Trophoblast cell (in vitro differentiated cells and primary cell): ENCODE measurements at regions not wholly inside any gene's neighbourhood (a gene's known extent, or its start where the extent isn't known, plus 50 kb on each side); places are given as distances from the start of the nearest gene placed in this dataset.

Experiments used
- DNase-seq, 2 donors: peaks; one replicate each; pipeline ENCODE4 v3.0.0-alpha.2; 2016
- H2AFZ ChIP-seq: 2 replicates; pipeline ENCODE4 v1.6.1; 2013; ENCODE audit warnings: low read length, moderate library complexity, mild to moderate bottlenecking; ENCODE audit not compliant: insufficient read depth, poor library complexity
- H2AK5ac ChIP-seq: 2 replicates; pipeline ENCODE4 v1.6.1; 2013; ENCODE audit warnings: mild to moderate bottlenecking, low read length
- H2BK120ac ChIP-seq: 2 replicates; pipeline ENCODE4 v1.6.1; 2013; ENCODE audit warnings: low read length, mild to moderate bottlenecking, moderate library complexity; ENCODE audit not compliant: insufficient read depth, poor library complexity
- H2BK12ac ChIP-seq: 2 replicates; pipeline ENCODE4 v1.6.1; 2013; ENCODE audit warnings: mild to moderate bottlenecking, low read length, moderate library complexity
- H2BK5ac ChIP-seq: 2 replicates; pipeline ENCODE4 v1.6.1; 2013; ENCODE audit warnings: low read length, low read depth, moderate library complexity, mild to moderate bottlenecking; ENCODE audit not compliant: poor library complexity
- H3K14ac ChIP-seq: 2 replicates; pipeline ENCODE4 v1.6.1; 2013; ENCODE audit warnings: mild to moderate bottlenecking, low read length
- H3K18ac ChIP-seq: 2 replicates; pipeline ENCODE4 v1.6.1; 2013; ENCODE audit warnings: mild to moderate bottlenecking, low read length
- H3K23ac ChIP-seq: 2 replicates; pipeline ENCODE4 v1.6.1; 2013; ENCODE audit warnings: low read length
- H3K27ac ChIP-seq: 2 replicates; pipeline ENCODE4 v1.5.1; 2013; ENCODE audit warnings: low read depth, mild to moderate bottlenecking, inconsistent platforms, low read length, moderate library complexity
- H3K27me3 ChIP-seq: 2 replicates; pipeline ENCODE4 v1.6.1; 2013; ENCODE audit warnings: inconsistent platforms, mild to moderate bottlenecking, low read length, moderate library complexity; ENCODE audit not compliant: insufficient read depth
- H3K36me3 ChIP-seq, 2 experiments: 1 replicate in 1 of 2; 2 replicates in 1 of 2; pipeline ENCODE4 v1.6.1; 2013; ENCODE audit warnings: low read length in 2 of 2, mild to moderate bottlenecking in 2 of 2, moderate library complexity in 1 of 2; ENCODE audit not compliant: insufficient read depth in 2 of 2, control insufficient read depth in 1 of 2
- H3K4ac ChIP-seq: 2 replicates; pipeline ENCODE4 v1.6.1; 2013; ENCODE audit warnings: low read depth, mild to moderate bottlenecking, low read length, moderate library complexity
- H3K4me1 ChIP-seq, 2 experiments: 1 replicate in 1 of 2; 2 replicates in 1 of 2; pipeline ENCODE4 v1.6.1; 2013; ENCODE audit warnings: low read length in 2 of 2, mild to moderate bottlenecking in 2 of 2, moderate library complexity in 1 of 2; ENCODE audit not compliant: insufficient read depth in 2 of 2, control insufficient read depth in 1 of 2
- H3K4me2 ChIP-seq: 2 replicates; pipeline ENCODE4 v1.6.1; 2013; ENCODE audit warnings: inconsistent platforms, mild to moderate bottlenecking, low read length, moderate library complexity
- H3K4me3 ChIP-seq: 2 replicates; pipeline ENCODE4 v1.5.1; 2013; ENCODE audit warnings: mild to moderate bottlenecking, low read depth, low read length, inconsistent platforms
- H3K79me1 ChIP-seq: one replicate; pipeline ENCODE4 v1.6.1; 2013; ENCODE audit warnings: low read length
- H3K79me2 ChIP-seq: 2 replicates; pipeline ENCODE4 v1.6.1; 2013; ENCODE audit warnings: low read length, mild to moderate bottlenecking; ENCODE audit not compliant: control insufficient read depth, insufficient read depth, poor library complexity
- H3K9ac ChIP-seq: 2 replicates; pipeline ENCODE4 v1.6.1; 2013; ENCODE audit warnings: mild to moderate bottlenecking, low read length
- H3K9me3 ChIP-seq: 2 replicates; pipeline ENCODE4 v1.6.1; 2013; ENCODE audit warnings: low read depth, mild to moderate bottlenecking, control low read depth, inconsistent platforms, low read length; ENCODE audit not compliant: insufficient read depth
- H4K12ac ChIP-seq: 2 replicates; pipeline ENCODE4 v1.6.1; 2013; ENCODE audit warnings: low read depth, mild to moderate bottlenecking, low read length, moderate library complexity
- H4K8ac ChIP-seq: 2 replicates; pipeline ENCODE4 v1.6.1; 2013; ENCODE audit warnings: low read depth, mild to moderate bottlenecking, low read length, moderate library complexity
- H4K91ac ChIP-seq: one replicate; pipeline ENCODE4 v1.6.1; 2013; ENCODE audit warnings: low read depth, mild to moderate bottlenecking, low read length, moderate library complexity
- WGBS: extraction: QIAGEN DNeasy Blood & Tissue Kit; methylation state at CpG from one replicate; pipeline ENCODE4 v1.1.7; 2013; ENCODE audit warnings: missing lambda C conversion rate; ENCODE audit not compliant: insufficient read length, insufficient coverage; ENCODE audit errors: extremely low coverage; 5-methylcytosine and 5-hydroxymethylcytosine counted together

- no peaks in the 10 kb centered on the region for H3K79me2 ChIP-seq
- H3K18ac ChIP-seq: no peak overlapping the region
- no peak overlapping the region for H3K27ac ChIP-seq
- H3K14ac ChIP-seq: no peak overlapping the region
- no peak overlapping the region for H2AFZ ChIP-seq
- H3K9ac ChIP-seq: no peak overlapping the region
- H2BK120ac ChIP-seq: no peak overlapping the region
- H3K4me1 ChIP-seq: no peaks in the 10 kb centered on the region
- H2BK5ac ChIP-seq: no peak overlapping the region
- no peak overlapping the region for H3K4me3 ChIP-seq
- no CpG with 5 or more reads among the region's 2 CpGs for WGBS
- H3K4ac ChIP-seq: no peak overlapping the region
- DNase-seq: no peak
- no peak overlapping the region for H2AK5ac ChIP-seq
- H3K9me3 ChIP-seq: no peaks in the 10 kb centered on the region
- H4K12ac ChIP-seq: no peak overlapping the region
- H4K8ac ChIP-seq: no peak overlapping the region
- H3K23ac ChIP-seq: no peak overlapping the region
- H3K79me1 ChIP-seq: no peaks in the 10 kb centered on the region
- no peak overlapping the region for H3K4me2 ChIP-seq
- H4K91ac ChIP-seq: no peak overlapping the region
- H2BK12ac ChIP-seq: no peak overlapping the region
- H3K36me3 ChIP-seq: no peaks in the 10 kb centered on the region
- no peaks in the 10 kb centered on the region for H3K27me3 ChIP-seq
Measured at GRCh38 chr2:59538398-59538911, 1015.0 kb downstream of the BCL11A start.

GRCh38 chr2:59532808-59533207 lies 1020.6 kb downstream of the BCL11A start:
- Histone ChIP-seq H3K18ac (no peak overlapping the region), H2AK5ac (no peak overlapping the region), H2BK12ac (no peak overlapping the region), H3K36me3 (no peaks in the 10 kb centered on the region), H3K27ac (no peak overlapping the region), H4K8ac (no peak overlapping the region), H3K4me2 (no peak overlapping the region), H3K14ac (no peak overlapping the region), H3K9ac (no peak overlapping the region), H2BK5ac (no peak overlapping the region), H3K4me1 (no peaks in the 10 kb centered on the region), H2AFZ (no peak overlapping the region), H3K9me3 (no peaks in the 10 kb centered on the region), H3K23ac (no peak overlapping the region), H3K4me3 (no peak overlapping the region), H3K79me1 (no peaks in the 10 kb centered on the region), H3K4ac (no peak overlapping the region), H4K91ac (no peak overlapping the region), H4K12ac (no peak overlapping the region), H3K27me3 (no peaks in the 10 kb centered on the region), H3K79me2 (no peaks in the 10 kb centered on the region), H2BK120ac (no peak overlapping the region)
- WGBS: no CpG with 5 or more reads among the region's 3 CpGs
- DNase-seq: no peak

- Histone ChIP-seq H3K4ac (no peak overlapping the region), H2BK5ac (no peak overlapping the region), H4K8ac (no peak overlapping the region), H3K27ac (no peak overlapping the region), H3K4me2 (no peak overlapping the region), H4K91ac (no peak overlapping the region), H3K27me3 (no peaks in the 10 kb centered on the region), H3K4me1 (no peaks in the 10 kb centered on the region), H2BK12ac (no peak overlapping the region), H3K9me3 (no peaks in the 10 kb centered on the region), H4K12ac (no peak overlapping the region), H3K23ac (no peak overlapping the region), H3K9ac (no peak overlapping the region), H3K4me3 (no peak overlapping the region), H3K18ac (no peak overlapping the region), H2AFZ (no peak overlapping the region), H3K79me1 (no peaks in the 10 kb centered on the region), H3K14ac (no peak overlapping the region), H2AK5ac (no peak overlapping the region), H3K36me3 (no peaks in the 10 kb centered on the region), H2BK120ac (no peak overlapping the region), H3K79me2 (no peaks in the 10 kb centered on the region)
- no CpG with 5 or more reads among the region's 1 CpG for WGBS
- DNase-seq: no peak
Measured at GRCh38 chr2:59530258-59530657, 1023.2 kb downstream of the BCL11A start.

GRCh38 chr2:59529726-59530125 lies 1023.7 kb downstream of the BCL11A start:
- H3K36me3 ChIP-seq: no peaks in the 10 kb centered on the region
- H2BK5ac ChIP-seq: no peak overlapping the region
- no peak overlapping the region for H4K91ac ChIP-seq
- H3K4me3 ChIP-seq: no peak overlapping the region
- no peaks in the 10 kb centered on the region for H3K9me3 ChIP-seq
- no peak overlapping the region for H4K12ac ChIP-seq
- H3K9ac ChIP-seq: no peak overlapping the region
- no peak overlapping the region for H3K23ac ChIP-seq
- H3K4me1 ChIP-seq: no peaks in the 10 kb centered on the region
- H2AFZ ChIP-seq: no peak overlapping the region
- no peak overlapping the region for H4K8ac ChIP-seq
- no peak for DNase-seq
- no peak overlapping the region for H3K4me2 ChIP-seq
- no peak overlapping the region for H3K4ac ChIP-seq
- no peaks in the 10 kb centered on the region for H3K79me1 ChIP-seq
- H3K14ac ChIP-seq: no peak overlapping the region
- H3K27me3 ChIP-seq: no peaks in the 10 kb centered on the region
- no peaks in the 10 kb centered on the region for H3K79me2 ChIP-seq
- H3K27ac ChIP-seq: no peak overlapping the region
- WGBS: no CpG with 5 or more reads among the region's 7 CpGs
- H2BK120ac ChIP-seq: no peak overlapping the region
- no peak overlapping the region for H2BK12ac ChIP-seq
- H3K18ac ChIP-seq: no peak overlapping the region
- H2AK5ac ChIP-seq: no peak overlapping the region
